ENCODE measurements at regions not wholly inside any gene's neighbourhood (a gene's known extent, or its start where the extent isn't known, plus 50 kb on each side); places are given as distances from the start of the nearest gene placed in this dataset.
"Not testable (repeated sequence)": the region's sequence is repeated elsewhere in the genome, so short reads cannot be mapped to it uniquely, and the experiment has no call there.

DNA sequence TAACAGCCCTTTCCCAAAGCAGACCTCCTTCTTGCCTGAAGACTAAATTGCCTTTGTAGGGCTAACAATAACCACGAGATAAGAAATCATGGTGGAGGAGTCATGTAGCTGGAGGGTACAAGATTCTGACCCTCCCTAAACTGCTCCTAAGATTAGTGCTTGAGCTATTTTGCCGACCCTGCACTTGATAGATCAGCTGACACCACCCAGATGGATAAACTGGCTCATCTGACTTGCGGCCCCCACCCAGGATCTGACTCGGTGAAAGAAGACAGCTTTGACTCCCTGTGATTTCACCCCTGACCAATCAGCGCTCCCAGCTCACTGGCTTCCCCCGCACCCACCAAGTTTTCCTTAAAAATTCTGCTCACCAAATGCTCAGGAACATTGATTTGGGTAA is 57.6 kb upstream of the UNC93A start:
- POLR2A ChIA-PET = no interaction called here
- DNase-seq (ENCODE audit: low read depth, low spot score) = no peak
- no peak overlapping the region for H3K4me3 ChIP-seq (ENCODE audit: low read depth, low read length)
- no peak for TF ChIP-seq CTCF (IDR thresholded peaks at IDR 0.05; ENCODE audit: insufficient read depth, low read length, missing control alignments)
- CTCF ChIA-PET = no interaction called here

DNA sequence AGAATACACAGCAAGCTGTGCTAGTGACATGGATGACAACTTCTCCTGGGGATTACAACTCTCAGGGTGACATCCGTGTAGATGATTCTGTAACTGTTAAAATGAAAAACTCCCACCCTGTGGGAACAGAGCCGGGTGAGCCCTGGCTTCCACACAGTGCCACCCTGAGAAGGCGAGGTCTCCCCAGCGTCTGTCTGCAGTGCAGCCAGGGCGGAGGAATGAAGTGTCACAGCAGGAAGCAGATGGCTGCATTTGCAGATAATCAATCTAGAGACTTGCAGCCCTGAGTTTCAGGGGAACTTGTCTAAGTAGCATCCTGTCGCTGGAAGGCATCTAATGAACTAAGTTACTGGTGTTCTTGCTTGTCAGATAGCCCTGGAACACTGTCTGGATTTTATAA is 56.5 kb upstream of the UNC93A start:
- CTCF ChIA-PET; POLR2A ChIA-PET; DNase-seq (ENCODE audit: low read depth, low spot score); H3K4me3 ChIP-seq (ENCODE audit: low read depth, low read length): not testable (repeated sequence)

DNA sequence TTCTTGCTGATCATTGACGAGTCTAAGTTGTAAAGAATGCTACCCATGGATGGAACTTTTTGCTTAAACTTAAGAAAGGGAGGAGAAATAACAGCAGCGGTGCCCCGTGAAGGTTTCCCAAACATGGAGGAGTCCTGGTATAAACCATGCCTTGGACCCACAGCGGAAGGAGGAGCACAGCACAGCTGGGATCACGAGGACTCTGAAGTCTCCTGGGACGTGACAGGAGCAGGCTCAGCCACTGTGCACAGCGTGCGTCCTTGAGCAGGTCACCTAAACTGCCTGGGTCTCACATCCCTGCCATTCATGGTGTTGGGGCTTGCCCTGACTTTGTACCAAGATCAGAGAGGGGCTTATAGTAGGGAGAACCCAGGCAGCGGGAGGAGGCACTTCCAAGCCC is 56.1 kb upstream of the UNC93A start:
- POLR2A ChIA-PET = no interaction called here
- no peak for DNase-seq (ENCODE audit: low read depth, low spot score)
- CTCF ChIA-PET = no interaction called here
- TF ChIP-seq CTCF (IDR thresholded peaks at IDR 0.05; ENCODE audit: insufficient read depth, low read length, missing control alignments) = no peak
- H3K4me3 ChIP-seq (ENCODE audit: low read depth, low read length) = no peak overlapping the region

GRCh38 chr6:167235421-167236238 is 55.5 kb upstream of the UNC93A start:
- ChIA-PET POLR2A (no interaction called here), CTCF (no interaction called here)
- no peak for DNase-seq (ENCODE audit: low read depth, low spot score)
- no peak for TF ChIP-seq CTCF (IDR thresholded peaks at IDR 0.05; ENCODE audit: insufficient read depth, low read length, missing control alignments)
- H3K4me3 ChIP-seq (ENCODE audit: low read depth, low read length) = no peak overlapping the region

- POLR2A ChIA-PET = no interaction called here
- H3K4me3 ChIP-seq (ENCODE audit: low read depth, low read length) = no peak overlapping the region
- CTCF ChIA-PET = no interaction called here
- no peak for TF ChIP-seq CTCF (IDR thresholded peaks at IDR 0.05; ENCODE audit: insufficient read depth, low read length, missing control alignments)
- DNase-seq (ENCODE audit: low read depth, low spot score) = no peak
These were observed 54.9 kb upstream of the UNC93A start for GRCh38 chr6:167236239-167236571.

DNA sequence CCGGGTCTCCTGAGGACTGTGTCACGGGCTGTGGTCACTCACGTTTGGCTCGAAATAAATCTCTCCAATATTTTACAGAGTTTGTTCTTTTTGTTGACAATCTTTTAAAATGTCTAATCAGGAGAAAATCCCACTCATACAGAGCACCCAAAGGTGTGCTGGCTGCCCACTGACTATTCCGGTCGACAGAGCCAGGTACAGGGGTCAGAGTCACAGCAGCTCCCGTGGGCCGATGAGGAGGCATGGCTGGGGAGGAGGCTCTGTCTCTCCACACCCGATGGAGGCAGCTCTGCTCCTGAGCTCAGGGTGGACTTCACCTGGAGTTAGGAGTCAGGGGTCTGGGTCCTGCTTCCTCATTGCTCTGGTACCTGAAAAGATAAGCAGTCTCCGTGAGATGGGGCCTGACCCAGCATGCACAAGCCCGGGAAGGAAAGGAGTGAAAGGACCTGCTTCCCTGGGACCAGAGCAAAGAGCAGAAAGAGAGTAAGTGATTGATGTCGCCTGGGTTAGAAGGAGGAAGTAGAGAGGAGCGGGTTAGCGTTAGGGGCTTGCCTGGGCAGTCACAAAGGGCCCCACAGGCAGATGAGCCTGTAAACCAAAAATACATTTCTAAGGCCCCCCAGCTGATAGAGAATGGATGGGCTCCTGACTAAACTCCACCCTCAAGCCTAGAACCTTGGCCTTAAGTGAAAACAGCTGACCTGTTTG is 53.5 kb upstream of the UNC93A start:
- TF ChIP-seq CTCF (IDR thresholded peaks at IDR 0.05; ENCODE audit: insufficient read depth, low read length, missing control alignments) = no peak
- ChIA-PET POLR2A (no interaction called here), CTCF (no interaction called here)
- no peak overlapping the region for H3K4me3 ChIP-seq (ENCODE audit: low read depth, low read length)
- DNase-seq (ENCODE audit: low read depth, low spot score) = no peak
